ENCODE measurements at regions not wholly inside any gene's neighbourhood (a gene's known extent, or its start where the extent isn't known, plus 50 kb on each side); places are given as distances from the start of the nearest gene placed in this dataset.

DNA sequence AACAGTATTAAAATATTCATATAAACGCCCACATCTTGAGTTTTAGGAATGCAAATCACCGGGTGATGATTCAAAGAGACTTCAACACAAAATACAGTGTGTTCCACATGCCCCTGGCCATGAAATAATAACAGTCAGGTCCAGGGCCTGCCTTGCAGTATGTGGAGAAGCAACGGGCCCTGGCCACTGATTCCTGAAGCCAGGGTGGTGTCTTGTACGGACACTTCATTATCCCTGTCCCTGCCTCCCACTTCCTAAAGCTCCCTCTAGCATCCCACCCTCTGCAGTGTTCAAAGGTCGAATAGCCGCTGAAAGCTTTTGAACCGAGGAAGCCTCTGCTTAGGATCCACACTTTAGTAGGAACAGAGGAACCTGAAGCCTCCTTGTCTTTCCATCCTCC, 50.4 kb upstream of the PCSK6 start:
- TF ChIP-seq, protein P1, sequence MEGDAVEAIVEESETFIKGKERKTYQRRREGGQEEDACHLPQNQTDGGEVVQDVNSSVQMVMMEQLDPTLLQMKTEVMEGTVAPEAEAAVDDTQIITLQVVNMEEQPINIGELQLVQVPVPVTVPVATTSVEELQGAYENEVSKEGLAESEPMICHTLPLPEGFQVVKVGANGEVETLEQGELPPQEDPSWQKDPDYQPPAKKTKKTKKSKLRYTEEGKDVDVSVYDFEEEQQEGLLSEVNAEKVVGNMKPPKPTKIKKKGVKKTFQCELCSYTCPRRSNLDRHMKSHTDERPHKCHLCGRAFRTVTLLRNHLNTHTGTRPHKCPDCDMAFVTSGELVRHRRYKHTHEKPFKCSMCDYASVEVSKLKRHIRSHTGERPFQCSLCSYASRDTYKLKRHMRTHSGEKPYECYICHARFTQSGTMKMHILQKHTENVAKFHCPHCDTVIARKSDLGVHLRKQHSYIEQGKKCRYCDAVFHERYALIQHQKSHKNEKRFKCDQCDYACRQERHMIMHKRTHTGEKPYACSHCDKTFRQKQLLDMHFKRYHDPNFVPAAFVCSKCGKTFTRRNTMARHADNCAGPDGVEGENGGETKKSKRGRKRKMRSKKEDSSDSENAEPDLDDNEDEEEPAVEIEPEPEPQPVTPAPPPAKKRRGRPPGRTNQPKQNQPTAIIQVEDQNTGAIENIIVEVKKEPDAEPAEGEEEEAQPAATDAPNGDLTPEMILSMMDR (IDR thresholded peaks at IDR 0.05; ENCODE audit: low read depth, low read length, poor library complexity, severe bottlenecking): no peak
- no peak for TF ChIP-seq EZH2phosphoT487 (IDR thresholded peaks at IDR 0.05; ENCODE audit: borderline replicate concordance, low read length)

Measured in DOHH2 (cell line).